ENCODE measurements at regions not wholly inside any gene's neighbourhood (a gene's known extent, or its start where the extent isn't known, plus 50 kb on each side); places are given as distances from the start of the nearest gene placed in this dataset.

GRCh38 chr7:32147546-32148268, 77.5 kb upstream of the PDE1C start:
- ChIA-PET POLR2A (no interaction called here), CTCF (no interaction called here)
- ATAC-seq (ENCODE audit: low read depth) (no peak), DNase-seq (no peak)
- Mint-ChIP-seq H3K9me3 (peaks cover 4% of the 10 kb centered on the region), H3K27ac (no peak overlapping the region), H3K4me1 (no peaks in the 10 kb centered on the region), H3K36me3 (ENCODE audit: low read depth) (no peaks in the 10 kb centered on the region), H3K27me3 (no peaks in the 10 kb centered on the region), H3K4me3 (no peak overlapping the region)
- TF ChIP-seq CTCF (IDR thresholded peaks at IDR 0.05): no peak
- intact Hi-C loops (cut with micrococcal nuclease): no loop called here

- no peaks in the 10 kb centered on the region for H3K4me1 Mint-ChIP-seq
- DNase-seq: no peak
- no peak overlapping the region for H3K4me3 Mint-ChIP-seq
- no peak overlapping the region for H3K27ac Mint-ChIP-seq
- ChIA-PET CTCF (no interaction called here), POLR2A (no interaction called here)
- no peaks in the 10 kb centered on the region for H3K36me3 Mint-ChIP-seq (ENCODE audit: low read depth)
- no peak for TF ChIP-seq CTCF (IDR thresholded peaks at IDR 0.05)
- H3K27me3 Mint-ChIP-seq: no peaks in the 10 kb centered on the region
- no peak for ATAC-seq (ENCODE audit: low read depth)
- intact Hi-C loops (cut with micrococcal nuclease): no loop called here
- H3K9me3 Mint-ChIP-seq: peaks cover under 1% of the 10 kb centered on the region
Observed at GRCh38 chr7:32145911-32146310, 75.7 kb upstream of the PDE1C start.

- intact Hi-C loops (cut with micrococcal nuclease): no loop called here
- no peak for TF ChIP-seq CTCF (IDR thresholded peaks at IDR 0.05)
Observed at GRCh38 chr7:32144676-32145075, 74.5 kb upstream of the PDE1C start.

GRCh38 chr7:32143301-32143700, 73.1 kb upstream of the PDE1C start:
- no peaks in the 10 kb centered on the region for H3K4me1 Mint-ChIP-seq
- no peak overlapping the region for H3K4me3 Mint-ChIP-seq
- no peaks in the 10 kb centered on the region for H3K9me3 Mint-ChIP-seq
- no peaks in the 10 kb centered on the region for H3K27me3 Mint-ChIP-seq
- no peak for ATAC-seq (ENCODE audit: low read depth)
- TF ChIP-seq CTCF (IDR thresholded peaks at IDR 0.05): no peak
- DNase-seq: no peak
- CTCF ChIA-PET: no interaction called here
- POLR2A ChIA-PET: no interaction called here
- no peak overlapping the region for H3K27ac Mint-ChIP-seq
- H3K36me3 Mint-ChIP-seq (ENCODE audit: low read depth): no peaks in the 10 kb centered on the region
- intact Hi-C loops (cut with micrococcal nuclease): no loop called here

More at GRCh38 chr7:32144676-32145075, 74.5 kb upstream of the PDE1C start:
- Mint-ChIP-seq H3K4me3 (no peak overlapping the region), H3K9me3 (no peaks in the 10 kb centered on the region), H3K4me1 (no peaks in the 10 kb centered on the region), H3K36me3 (ENCODE audit: low read depth) (no peaks in the 10 kb centered on the region), H3K27me3 (no peaks in the 10 kb centered on the region), H3K27ac (no peak overlapping the region)
- no peak for DNase-seq
- POLR2A ChIA-PET: no interaction called here
- CTCF ChIA-PET: no interaction called here
- no peak for ATAC-seq (ENCODE audit: low read depth)

- no peak overlapping the region for H3K4me3 Mint-ChIP-seq
- no peak overlapping the region for H3K27ac Mint-ChIP-seq
- H3K4me1 Mint-ChIP-seq: no peaks in the 10 kb centered on the region
- ATAC-seq (ENCODE audit: low read depth): no peak
- H3K36me3 Mint-ChIP-seq (ENCODE audit: low read depth): no peaks in the 10 kb centered on the region
- intact Hi-C loops (cut with micrococcal nuclease): no loop called here
- TF ChIP-seq CTCF (IDR thresholded peaks at IDR 0.05): no peak
- POLR2A ChIA-PET: no interaction called here
- no peaks in the 10 kb centered on the region for H3K9me3 Mint-ChIP-seq
- DNase-seq: no peak
- CTCF ChIA-PET: no interaction called here
- H3K27me3 Mint-ChIP-seq: no peaks in the 10 kb centered on the region
Observed at GRCh38 chr7:32142649-32143048, 72.4 kb upstream of the PDE1C start.

All from activated B cell treated with CpG ODN at 0.5 μM for 24 hours (primary cell).